Endothelial cell of umbilical vein (primary cell): ENCODE measurements at regions not wholly inside any gene's neighbourhood (a gene's known extent, or its start where the extent isn't known, plus 50 kb on each side); places are given as distances from the start of the nearest gene placed in this dataset.

Experiments
- EZH2 ChIP-seq: IDR thresholded peaks from 2 replicates; pipeline ENCODE4 v1.6.1; 2012; ENCODE audit warnings: borderline replicate concordance, low read depth, mild to moderate bottlenecking, moderate library complexity, low read length, inconsistent platforms; ENCODE audit not compliant: severe bottlenecking
- POLR2A ChIP-seq: IDR thresholded peaks from 2 replicates; pipeline ENCODE4 v1.6.1; 2012; ENCODE audit warnings: low read depth, mild to moderate bottlenecking, control low read depth, low read length
- POLR2AphosphoS5 ChIP-seq: IDR thresholded peaks from 2 replicates; pipeline ENCODE4 v1.6.1; 2012; ENCODE audit warnings: low read depth, mild to moderate bottlenecking, control low read depth, low read length, moderate library complexity; ENCODE audit not compliant: insufficient read depth

DNA sequence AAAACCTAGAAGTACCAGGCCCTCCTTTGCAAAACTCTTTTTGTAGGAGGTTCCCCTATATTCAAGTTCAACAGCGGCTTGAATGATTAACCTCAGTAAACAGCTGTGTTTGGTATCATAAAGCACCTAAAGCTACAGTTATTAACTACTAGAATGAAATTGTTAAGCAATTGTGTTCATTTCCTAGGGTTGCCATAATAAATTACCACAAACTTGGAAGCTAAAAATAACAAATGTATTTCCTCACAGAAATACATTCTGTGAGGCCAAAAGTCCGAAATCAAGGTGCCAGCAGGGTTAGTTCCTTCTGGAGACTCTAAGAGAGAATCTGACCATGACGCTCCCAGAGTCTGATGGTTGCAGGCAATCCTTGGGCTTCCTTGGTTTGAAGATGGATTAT is 202.1 kb upstream of the ACVR2A start:
- TF ChIP-seq POLR2AphosphoS5 (no peak), EZH2 (no peak), POLR2A (no peak)
